ENCODE measurements at regions not wholly inside any gene's neighbourhood (a gene's known extent, or its start where the extent isn't known, plus 50 kb on each side); places are given as distances from the start of the nearest gene placed in this dataset.

DNA sequence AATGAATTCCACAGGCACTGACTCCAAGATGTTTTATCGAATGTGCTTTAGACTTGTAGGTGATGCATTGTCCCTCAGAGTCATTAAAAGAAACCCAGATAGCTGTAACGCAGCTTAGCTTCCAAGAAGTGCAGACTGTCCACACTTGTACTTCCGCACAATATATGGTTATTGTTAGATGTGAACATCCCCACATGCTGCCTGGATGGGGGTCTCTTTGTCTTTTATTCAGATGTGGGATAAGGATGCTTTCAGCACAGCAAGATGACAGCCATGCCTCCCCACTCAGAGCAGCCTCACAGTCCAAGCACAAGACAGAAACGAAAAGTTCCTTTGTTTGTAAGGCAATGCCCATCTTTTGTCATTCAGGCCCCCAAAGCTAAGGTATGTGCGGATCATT lies 416.6 kb downstream of the HRH4 start:
- in situ Hi-C loops (cut with MboI; ENCODE audit: low sequenced_read_pairs, unreplicated experiment): no loop called here
- TF ChIP-seq, protein P1, sequence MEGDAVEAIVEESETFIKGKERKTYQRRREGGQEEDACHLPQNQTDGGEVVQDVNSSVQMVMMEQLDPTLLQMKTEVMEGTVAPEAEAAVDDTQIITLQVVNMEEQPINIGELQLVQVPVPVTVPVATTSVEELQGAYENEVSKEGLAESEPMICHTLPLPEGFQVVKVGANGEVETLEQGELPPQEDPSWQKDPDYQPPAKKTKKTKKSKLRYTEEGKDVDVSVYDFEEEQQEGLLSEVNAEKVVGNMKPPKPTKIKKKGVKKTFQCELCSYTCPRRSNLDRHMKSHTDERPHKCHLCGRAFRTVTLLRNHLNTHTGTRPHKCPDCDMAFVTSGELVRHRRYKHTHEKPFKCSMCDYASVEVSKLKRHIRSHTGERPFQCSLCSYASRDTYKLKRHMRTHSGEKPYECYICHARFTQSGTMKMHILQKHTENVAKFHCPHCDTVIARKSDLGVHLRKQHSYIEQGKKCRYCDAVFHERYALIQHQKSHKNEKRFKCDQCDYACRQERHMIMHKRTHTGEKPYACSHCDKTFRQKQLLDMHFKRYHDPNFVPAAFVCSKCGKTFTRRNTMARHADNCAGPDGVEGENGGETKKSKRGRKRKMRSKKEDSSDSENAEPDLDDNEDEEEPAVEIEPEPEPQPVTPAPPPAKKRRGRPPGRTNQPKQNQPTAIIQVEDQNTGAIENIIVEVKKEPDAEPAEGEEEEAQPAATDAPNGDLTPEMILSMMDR (IDR thresholded peaks at IDR 0.05; ENCODE audit: borderline replicate concordance, control extremely low read depth, extremely low read depth, insufficient read depth, missing control alignments): no peak
- no peak for DNase-seq (ENCODE audit: low spot score)

DNA sequence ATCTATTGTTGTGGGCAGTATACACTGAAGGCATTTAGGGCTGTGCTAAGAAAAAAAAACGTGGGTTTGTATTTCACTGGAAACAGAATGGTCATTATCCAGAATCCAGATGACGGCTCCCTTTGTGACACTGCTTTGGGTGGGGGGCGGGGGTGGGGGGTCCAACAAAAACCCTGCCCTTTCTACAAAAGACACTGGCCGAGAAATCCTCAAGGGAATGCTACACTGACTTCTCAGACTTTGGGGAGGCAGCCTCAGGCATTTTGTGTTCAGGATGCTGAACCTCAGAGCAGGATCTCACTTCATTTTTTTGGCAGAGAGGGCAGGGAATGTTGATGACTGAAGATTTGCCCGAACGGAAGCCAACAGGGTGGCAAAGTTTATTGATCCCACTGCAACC lies 417.1 kb downstream of the HRH4 start:
- in situ Hi-C loops (cut with MboI; ENCODE audit: low sequenced_read_pairs, unreplicated experiment): no loop called here
- TF ChIP-seq, protein P1 (IDR thresholded peaks at IDR 0.05; ENCODE audit: borderline replicate concordance, control extremely low read depth, extremely low read depth, insufficient read depth, missing control alignments): no peak
- DNase-seq (ENCODE audit: low spot score): no peak

DNA sequence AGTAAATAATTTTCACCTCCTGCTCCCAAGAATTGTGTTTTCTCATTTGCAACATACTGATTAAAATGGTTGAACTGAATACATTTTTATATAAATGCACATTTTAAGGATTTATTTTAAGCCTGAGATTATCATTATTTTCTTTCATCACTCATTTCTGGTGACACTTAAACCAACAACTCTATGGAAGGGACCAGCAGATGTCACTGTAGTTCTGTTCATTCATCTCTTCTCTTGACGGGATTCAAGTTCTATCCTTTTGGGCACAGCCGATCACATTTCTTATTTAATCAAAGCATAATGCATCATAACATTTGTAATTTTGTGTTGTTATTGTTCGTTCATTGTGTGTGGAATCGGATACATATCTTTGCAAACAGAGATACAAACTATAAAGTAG lies 417.9 kb downstream of the HRH4 start:
- in situ Hi-C loops (cut with MboI; ENCODE audit: low sequenced_read_pairs, unreplicated experiment): no loop called here
- DNase-seq (ENCODE audit: low spot score): no peak
- TF ChIP-seq, protein P1 (IDR thresholded peaks at IDR 0.05; ENCODE audit: borderline replicate concordance, control extremely low read depth, extremely low read depth, insufficient read depth, missing control alignments): peak; percentile 6

DNA sequence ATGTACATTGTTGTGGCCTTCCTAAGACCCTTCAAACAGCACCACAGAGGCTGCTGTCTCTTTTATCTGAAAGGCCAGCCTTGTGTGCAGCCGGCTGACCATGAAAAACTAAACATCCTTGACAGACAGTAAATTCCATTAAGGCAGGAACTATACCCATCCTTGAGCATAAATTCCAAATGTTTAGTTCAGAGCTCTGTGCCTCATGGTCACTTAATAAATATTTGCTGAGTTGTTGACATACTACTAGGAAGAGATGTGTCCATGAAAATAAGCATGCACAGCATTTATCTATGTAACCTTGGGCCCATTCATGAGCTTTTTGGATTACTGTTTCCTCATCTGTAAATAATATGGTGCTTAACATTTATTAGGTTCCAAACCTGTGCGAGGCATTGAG lies 424.8 kb downstream of the HRH4 start:
- TF ChIP-seq, protein P1 (IDR thresholded peaks at IDR 0.05; ENCODE audit: borderline replicate concordance, control extremely low read depth, extremely low read depth, insufficient read depth, missing control alignments): no peak
- in situ Hi-C loops (cut with MboI; ENCODE audit: low sequenced_read_pairs, unreplicated experiment): no loop called here
- DNase-seq (ENCODE audit: low spot score): no peak

DNA sequence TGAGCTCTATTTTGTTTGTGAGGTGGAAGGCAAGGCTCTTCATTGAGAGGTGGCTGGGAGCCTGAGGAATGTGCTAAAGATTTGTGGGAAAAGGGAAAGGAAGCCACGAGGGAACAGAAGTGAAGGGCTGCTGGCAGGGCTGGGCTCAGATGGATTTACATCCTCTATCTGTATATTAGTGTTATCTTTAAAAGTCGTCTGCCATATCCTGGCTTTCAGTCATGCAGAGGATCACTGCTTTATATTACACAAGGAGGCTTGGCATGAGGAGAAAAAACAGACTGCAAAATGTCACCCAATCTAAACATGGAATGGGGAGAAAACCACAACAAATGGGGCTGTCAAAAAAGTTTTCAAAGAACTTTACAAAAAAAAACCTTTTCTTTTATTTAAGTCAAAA lies 434.4 kb downstream of the HRH4 start:
- TF ChIP-seq, protein P1 (IDR thresholded peaks at IDR 0.05; ENCODE audit: borderline replicate concordance, control extremely low read depth, extremely low read depth, insufficient read depth, missing control alignments): no peak
- in situ Hi-C loops (cut with MboI; ENCODE audit: low sequenced_read_pairs, unreplicated experiment): no loop called here
- DNase-seq (ENCODE audit: low spot score): no peak

DNA sequence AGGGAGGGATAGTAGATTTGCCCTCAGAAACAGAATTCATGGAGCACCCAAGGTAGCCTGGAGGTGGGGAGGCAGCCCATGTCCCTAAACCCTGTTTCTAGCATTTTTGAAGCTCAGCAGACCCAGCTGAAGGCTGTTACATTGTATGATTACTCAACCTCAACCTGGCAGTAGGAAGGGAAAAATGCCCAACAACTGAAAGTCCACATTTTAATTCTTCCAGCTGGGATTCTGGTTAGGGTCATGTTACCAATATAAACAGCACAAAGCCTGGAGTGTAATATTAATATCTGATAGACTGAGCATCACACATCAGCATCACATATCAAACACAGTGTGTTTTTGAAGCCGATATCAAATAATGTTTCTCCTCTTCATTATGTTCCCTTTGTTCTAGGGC lies 437.0 kb downstream of the HRH4 start:
- no peak for DNase-seq (ENCODE audit: low spot score)
- TF ChIP-seq, protein P1 (IDR thresholded peaks at IDR 0.05; ENCODE audit: borderline replicate concordance, control extremely low read depth, extremely low read depth, insufficient read depth, missing control alignments): no peak
- in situ Hi-C loops (cut with MboI; ENCODE audit: low sequenced_read_pairs, unreplicated experiment): no loop called here

DNA sequence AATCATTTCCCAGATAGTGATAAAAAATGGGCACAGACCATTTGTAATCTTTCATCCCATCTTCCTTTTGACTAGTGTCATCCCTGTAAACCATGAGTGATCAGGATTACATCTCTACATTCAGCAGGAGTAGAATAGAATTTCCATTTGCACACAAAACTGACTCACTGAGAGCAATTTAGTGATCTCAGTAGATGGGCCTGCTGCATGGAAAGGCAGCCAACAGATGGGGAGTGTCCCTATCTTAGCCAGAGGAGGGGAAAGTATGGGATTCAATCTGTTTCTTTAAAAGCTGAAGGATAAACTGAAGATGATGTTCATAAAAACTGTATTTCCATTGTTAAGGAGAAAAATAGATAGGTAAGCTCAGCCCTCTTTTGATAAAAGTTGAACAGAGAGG lies 441.7 kb downstream of the ZNF521 start:
- TF ChIP-seq, protein P1 (IDR thresholded peaks at IDR 0.05; ENCODE audit: borderline replicate concordance, control extremely low read depth, extremely low read depth, insufficient read depth, missing control alignments): no peak
- DNase-seq (ENCODE audit: low spot score): no peak
- in situ Hi-C loops (cut with MboI; ENCODE audit: low sequenced_read_pairs, unreplicated experiment): no loop called here

All from GM13976 (cell line).